AG09309 (cell line): ENCODE measurements at regions not wholly inside any gene's neighbourhood (a gene's known extent, or its start where the extent isn't known, plus 50 kb on each side); places are given as distances from the start of the nearest gene placed in this dataset.

ENCODE experiments used
- DNase-seq: peaks from one replicate; pipeline ENCODE4 v3.0.0-alpha.2; 2010; ENCODE audit warnings: low read depth
- H3K4me3 ChIP-seq: 2 replicates; pipeline ENCODE4 v1.5.1; 2011; ENCODE audit warnings: mild to moderate bottlenecking, low read depth, low read length, moderate library complexity; ENCODE audit not compliant: control insufficient read depth
- CTCF ChIP-seq: IDR thresholded peaks from 2 replicates; pipeline ENCODE4 v1.5.1; 2011; ENCODE audit warnings: mild to moderate bottlenecking, low read depth, low read length, inconsistent platforms; ENCODE audit not compliant: insufficient read depth, control insufficient read depth; ENCODE audit errors: missing control alignments

GRCh38 chr14:101060171-101060601 is 156.7 kb upstream of the RTL1 start:
- no peak for TF ChIP-seq CTCF
- DNase-seq: no peak
- H3K4me3 ChIP-seq: no peak overlapping the region

GRCh38 chr14:101061411-101062064 is 158.0 kb upstream of the RTL1 start:
- no peak for DNase-seq
- TF ChIP-seq CTCF: no peak
- H3K4me3 ChIP-seq: no peak overlapping the region

GRCh38 chr14:101062065-101062450 is 158.5 kb upstream of the RTL1 start:
- DNase-seq: no peak
- no peak for TF ChIP-seq CTCF
- H3K4me3 ChIP-seq: no peak overlapping the region

- H3K4me3 ChIP-seq: no peak overlapping the region
- TF ChIP-seq CTCF: no peak
- DNase-seq: no peak
These were observed 159.1 kb upstream of the RTL1 start for GRCh38 chr14:101062601-101063000.

- DNase-seq: no peak
- no peak overlapping the region for H3K4me3 ChIP-seq
- TF ChIP-seq CTCF: no peak
These were observed 159.6 kb upstream of the RTL1 start for GRCh38 chr14:101063121-101063520.

- H3K4me3 ChIP-seq: no peak overlapping the region
- TF ChIP-seq CTCF: no peak
- DNase-seq: no peak
These were observed 160.7 kb upstream of the RTL1 start for GRCh38 chr14:101064121-101064661.

GRCh38 chr14:101064718-101065117 is 161.2 kb upstream of the RTL1 start:
- no peak for TF ChIP-seq CTCF
- H3K4me3 ChIP-seq: no peak overlapping the region
- DNase-seq: no peak
